Small intestine (tissue), 7 donors: ENCODE measurements at regions not wholly inside any gene's neighbourhood (a gene's known extent, or its start where the extent isn't known, plus 50 kb on each side); places are given as distances from the start of the nearest gene placed in this dataset.

Experiments used
- DNase-seq, 2 donors: peaks; one replicate each; pipeline versions ENCODE4 v3.0.0 to v3.0.0-alpha.2; 2013
- FAIRE-seq: peaks from 2 replicates; lab custom pipeline; 2012; peaks lifted over from hg19 to GRCh38; lab: Jason Lieb, UNC
- H3K27ac ChIP-seq, 3 donors: one replicate each; pipeline ENCODE4 v1.5.1; 2013; ENCODE audit warnings: low read length in 2 of 3, mild to moderate bottlenecking in 2 of 3, control low read depth in 1 of 3, inconsistent platforms in 1 of 3, low read depth in 1 of 3, moderate library complexity in 1 of 3
- H3K27me3 ChIP-seq, 3 donors: one replicate each; pipeline ENCODE4 v1.6.1; 2013; ENCODE audit warnings: low read length in 3 of 3, inconsistent platforms in 1 of 3; ENCODE audit not compliant: control insufficient read depth in 3 of 3, insufficient read depth in 3 of 3
- H3K36me3 ChIP-seq, 3 donors: one replicate each; pipeline ENCODE4 v1.6.1; 2013; ENCODE audit warnings: low read length in 3 of 3, inconsistent platforms in 1 of 3, low read depth in 1 of 3, mild to moderate bottlenecking in 1 of 3, moderate library complexity in 1 of 3; ENCODE audit not compliant: control insufficient read depth in 3 of 3, insufficient read depth in 2 of 3
- H3K4me1 ChIP-seq, 3 donors: one replicate each; pipeline ENCODE4 v1.6.1; 2013; ENCODE audit warnings: low read length in 2 of 3, inconsistent platforms in 1 of 3, low read depth in 1 of 3, mild to moderate bottlenecking in 1 of 3, moderate library complexity in 1 of 3; ENCODE audit not compliant: control insufficient read depth in 3 of 3, insufficient read depth in 2 of 3
- H3K4me3 ChIP-seq, 3 donors: one replicate each; pipeline ENCODE4 v1.5.1; 2013; ENCODE audit warnings: low read length in 3 of 3, control low read depth in 1 of 3, inconsistent platforms in 1 of 3, low read depth in 1 of 3, mild to moderate bottlenecking in 1 of 3, moderate library complexity in 1 of 3
- H3K9me3 ChIP-seq, 2 donors: one replicate each; pipeline ENCODE4 v1.6.1; 2013; ENCODE audit warnings: low read depth in 1 of 2, low read length in 1 of 2; ENCODE audit not compliant: control insufficient read depth in 2 of 2, insufficient read depth in 1 of 2
- WGBS, 3 donors: extraction: QIAGEN DNeasy Blood & Tissue Kit; methylation state at CpG; one replicate each; pipeline ENCODE4 v1.1.7; 2013; 5-methylcytosine and 5-hydroxymethylcytosine counted together
- donor health status: healthy with polysubstance abuse.
- donor health status: control.
- donor health status: control.
- donor health status: Bipolar disorder and iron deficiency.
- donor health status: healthy.

- 84 to 94% (median 89%) methylated on average over 2 of the region's 2 CpGs for WGBS, 3 donors
- Histone ChIP-seq H3K36me3 (no peaks in the 10 kb centered on the region), H3K4me3 (no peak overlapping the region), H3K27ac (no peak overlapping the region), H3K4me1 (no peaks in the 10 kb centered on the region), H3K9me3 (no peaks in the 10 kb centered on the region), H3K27me3 (no peaks in the 10 kb centered on the region)
- DNase-seq (peak in 1 of 2 donors; percentile 26), FAIRE-seq (no peak)
Measured at GRCh38 chr1:80779275-80779674, 1021.5 kb upstream of the ADGRL2 start.

GRCh38 chr1:80778094-80778840, 1022.5 kb upstream of the ADGRL2 start:
- H3K36me3 ChIP-seq = no peaks in the 10 kb centered on the region
- no peaks in the 10 kb centered on the region for H3K9me3 ChIP-seq
- no peak for DNase-seq
- FAIRE-seq = no peak
- WGBS, 3 donors = 87 to 94% (median 94%) methylated on average over 11 to 12 of the region's 12 CpGs
- H3K4me3 ChIP-seq = no peak overlapping the region
- no peaks in the 10 kb centered on the region for H3K4me1 ChIP-seq
- no peaks in the 10 kb centered on the region for H3K27me3 ChIP-seq
- no peak overlapping the region for H3K27ac ChIP-seq

GRCh38 chr1:80776266-80776665, 1024.5 kb upstream of the ADGRL2 start:
- DNase-seq (peak; percentile 62 to 73), FAIRE-seq (no peak)

GRCh38 chr1:80769208-80769750, 1031.5 kb upstream of the ADGRL2 start:
- H3K27ac ChIP-seq = no peak overlapping the region
- FAIRE-seq (no peak), DNase-seq (no peak)
- H3K27me3 ChIP-seq = no peaks in the 10 kb centered on the region
- H3K4me1 ChIP-seq = no peaks in the 10 kb centered on the region
- no peak overlapping the region for H3K4me3 ChIP-seq
- WGBS, 3 donors = 60 to 84% (median 71%) methylated on average over 3 of the region's 3 CpGs
- no peaks in the 10 kb centered on the region for H3K36me3 ChIP-seq
- no peaks in the 10 kb centered on the region for H3K9me3 ChIP-seq

More at GRCh38 chr1:80776266-80776665, 1024.5 kb upstream of the ADGRL2 start:
- 11 to 56% (median 34%) methylated on average over 2 of the region's 2 CpGs for WGBS, 3 donors
- Histone ChIP-seq H3K27ac (no peak overlapping the region), H3K36me3 (no peaks in the 10 kb centered on the region), H3K4me3 (no peak overlapping the region), H3K4me1 (no peaks in the 10 kb centered on the region), H3K9me3 (no peaks in the 10 kb centered on the region), H3K27me3 (no peaks in the 10 kb centered on the region)

GRCh38 chr1:80767711-80768110, 1033.0 kb upstream of the ADGRL2 start:
- 73 to 88% (median 84%) methylated on average over 2 of the region's 2 CpGs for WGBS, 3 donors
- H3K36me3 ChIP-seq = no peaks in the 10 kb centered on the region
- no peak for FAIRE-seq

GRCh38 chr1:80759354-80759753, 1041.4 kb upstream of the ADGRL2 start:
- FAIRE-seq (no peak), DNase-seq (no peak)
- H3K4me3 ChIP-seq = no peak overlapping the region
- H3K9me3 ChIP-seq = no peaks in the 10 kb centered on the region
- H3K27me3 ChIP-seq = no peaks in the 10 kb centered on the region
- no peaks in the 10 kb centered on the region for H3K36me3 ChIP-seq
- 98 to 100% (median 100%) methylated on average over 1 of the region's 1 CpG for whole genome bisulfite sequencing, 3 donors
- no peaks in the 10 kb centered on the region for H3K4me1 ChIP-seq
- H3K27ac ChIP-seq = no peak overlapping the region

More at GRCh38 chr1:80767711-80768110, 1033.0 kb upstream of the ADGRL2 start:
- Histone ChIP-seq H3K27me3 (no peaks in the 10 kb centered on the region), H3K4me3 (no peak overlapping the region), H3K27ac (no peak overlapping the region), H3K9me3 (no peaks in the 10 kb centered on the region), H3K4me1 (no peaks in the 10 kb centered on the region)
- DNase-seq = no peak

- Histone ChIP-seq H3K4me1 (no peaks in the 10 kb centered on the region), H3K9me3 (peaks cover 0 to 2% of the 10 kb centered on the region in 2 donors), H3K27ac (no peak overlapping the region), H3K36me3 (no peaks in the 10 kb centered on the region), H3K4me3 (no peak overlapping the region), H3K27me3 (no peaks in the 10 kb centered on the region)
- FAIRE-seq (no peak), DNase-seq (no peak)
- WGBS, 3 donors = 78 to 90% (median 85%) methylated on average over 2 of the region's 2 CpGs
Measured at GRCh38 chr1:80755944-80756343, 1044.8 kb upstream of the ADGRL2 start.

- 86 to 88% (median 88%) methylated on average over 2 of the region's 2 CpGs for WGBS, 3 donors
- Histone ChIP-seq H3K36me3 (no peaks in the 10 kb centered on the region), H3K4me1 (no peaks in the 10 kb centered on the region), H3K27me3 (no peaks in the 10 kb centered on the region), H3K9me3 (peaks cover 0 to 2% of the 10 kb centered on the region in 2 donors), H3K27ac (no peak overlapping the region), H3K4me3 (no peak overlapping the region)
- no peak for FAIRE-seq
- no peak for DNase-seq
Measured at GRCh38 chr1:80751204-80751603, 1049.5 kb upstream of the ADGRL2 start.
